WTC11 (cell line): ENCODE measurements at regions not wholly inside any gene's neighbourhood (a gene's known extent, or its start where the extent isn't known, plus 50 kb on each side); places are given as distances from the start of the nearest gene placed in this dataset.
A peak's percentile ranks its signal among the peaks of the same experiment; 100 is the strongest.

ENCODE experiments used
- ATAC-seq: fragments of 200-7000 bp; cut with Tn5 transposase; 2 replicates; pipeline ENCODE4 v1.10.0; 2021; ENCODE audit warnings: mild to moderate bottlenecking, moderate library complexity
- CTCF ChIA-PET: fragments of 300-600 bp; sonication (Branson Sonifier 250); formaldehyde crosslinking; loops from one replicate; lab custom pipeline; 2021; ENCODE audit warnings: antibody characterized with exemption; lab: Charles Lee
- POLR2A ChIA-PET: fragments of 350-600 bp; sonication (Branson Sonifier 250); formaldehyde crosslinking; loops from one replicate; lab custom pipeline; 2021; ENCODE audit warnings: antibody characterized with exemption; lab: Charles Lee
- DNase-seq: peaks from one replicate; pipeline ENCODE4 v3.0.0; 2021; ENCODE audit warnings: low spot score
- H3K27ac Mint-ChIP-seq: 2 replicates; pipeline ENCODE4 v1.8.0; 2021; ENCODE audit warnings: mixed read lengths
- H3K27me3 Mint-ChIP-seq: 2 replicates; pipeline ENCODE4 v1.8.0; 2021; ENCODE audit warnings: low read depth, mild to moderate bottlenecking, moderate library complexity, mixed read lengths
- H3K36me3 Mint-ChIP-seq: 2 replicates; pipeline ENCODE4 v1.8.0; 2021; ENCODE audit warnings: mixed read lengths
- H3K4me1 Mint-ChIP-seq: 2 replicates; pipeline ENCODE4 v1.8.0; 2022; ENCODE audit warnings: mixed read lengths
- H3K4me3 Mint-ChIP-seq: 2 replicates; pipeline ENCODE4 v1.8.0; 2021; ENCODE audit warnings: mild to moderate bottlenecking, moderate library complexity, mixed read lengths
- H3K9me3 Mint-ChIP-seq: 2 replicates; pipeline ENCODE4 v1.8.0; 2021; ENCODE audit warnings: mixed read lengths
- CREB1 ChIP-seq: sonication (generic); formaldehyde crosslinking; IDR thresholded peaks from 2 replicates; pipeline ENCODE4 v1.8.0; 2023; ENCODE audit warnings: mild to moderate bottlenecking, missing genetic modification reagents
- CREM ChIP-seq: sonication (generic); formaldehyde crosslinking; IDR thresholded peaks from 2 replicates; pipeline ENCODE4 v1.8.1; 2022; ENCODE audit warnings: mild to moderate bottlenecking, missing genetic modification reagents, moderate library complexity
- JAZF1 ChIP-seq: fragments of 250-450 bp; sonication (Bioruptor Pico); IDR thresholded peaks from 2 replicates; pipeline ENCODE4 v1.9.0; 2021; ENCODE audit warnings: moderate library complexity, mild to moderate bottlenecking, inconsistent platforms
- KAT7 ChIP-seq: sonication (generic); formaldehyde crosslinking; IDR thresholded peaks from 2 replicates; pipeline ENCODE4 v1.8.1; 2023; ENCODE audit warnings: missing genetic modification reagents, mild to moderate bottlenecking, borderline replicate concordance
- MYBL2 ChIP-seq: sonication (generic); formaldehyde crosslinking; IDR thresholded peaks from 2 replicates; pipeline ENCODE4 v1.8.1; 2023; ENCODE audit warnings: mild to moderate bottlenecking, moderate library complexity, missing genetic modification reagents
- OVOL2 ChIP-seq: fragments of 250-450 bp; sonication (Bioruptor Pico); IDR thresholded peaks from 2 replicates; pipeline ENCODE4 v1.9.0; 2021; ENCODE audit warnings: mild to moderate bottlenecking, borderline replicate concordance
- SMAD4 ChIP-seq: sonication (generic); formaldehyde crosslinking; IDR thresholded peaks from 2 replicates; pipeline ENCODE4 v1.8.0; 2022; ENCODE audit warnings: mild to moderate bottlenecking, missing genetic modification reagents
- SOX15 ChIP-seq: fragments of 250-450 bp; sonication (Bioruptor Pico); IDR thresholded peaks from 2 replicates; pipeline ENCODE4 v1.9.0; 2021; ENCODE audit warnings: mild to moderate bottlenecking
- SP1 ChIP-seq: sonication (generic); formaldehyde crosslinking; conservative IDR thresholded peaks from 2 replicates; pipeline ENCODE4 v1.8.1; 2022; ENCODE audit warnings: missing genetic modification reagents
- TEAD1 ChIP-seq: sonication (generic); formaldehyde crosslinking; IDR thresholded peaks from 2 replicates; pipeline ENCODE4 v1.8.0; 2022; ENCODE audit warnings: mild to moderate bottlenecking, missing genetic modification reagents
- TEAD4 ChIP-seq: sonication (generic); formaldehyde crosslinking; IDR thresholded peaks from 2 replicates; pipeline ENCODE4 v1.8.0; 2022; ENCODE audit warnings: mild to moderate bottlenecking, missing genetic modification reagents
- ZBTB21 ChIP-seq: sonication (generic); formaldehyde crosslinking; IDR thresholded peaks from 2 replicates; pipeline ENCODE4 v1.8.1; 2023; ENCODE audit warnings: mild to moderate bottlenecking, missing genetic modification reagents, borderline replicate concordance
- ZNF396 ChIP-seq: fragments of 250-450 bp; sonication (Bioruptor Pico); IDR thresholded peaks from 2 replicates; pipeline ENCODE4 v1.8.0; 2021; ENCODE audit warnings: mild to moderate bottlenecking, moderate library complexity, borderline replicate concordance
- ZNF416 ChIP-seq: fragments of 250-450 bp; sonication (Bioruptor Pico); IDR thresholded peaks from 2 replicates; pipeline ENCODE4 v1.9.0; 2021; ENCODE audit warnings: mild to moderate bottlenecking, inconsistent platforms
- TF ChIP-seq, protein P1 (sequence below): sonication (generic); formaldehyde crosslinking; IDR thresholded peaks from 2 replicates; pipeline ENCODE4 v1.8.1; 2023; ENCODE audit warnings: mild to moderate bottlenecking, missing genetic modification reagents
- TF ChIP-seq, protein P2 (sequence below): sonication (generic); formaldehyde crosslinking; IDR thresholded peaks from 2 replicates; pipeline ENCODE4 v1.8.1; 2023; ENCODE audit warnings: mild to moderate bottlenecking, missing genetic modification reagents, borderline replicate concordance
- TF ChIP-seq, protein P3 (sequence below): sonication (generic); formaldehyde crosslinking; IDR thresholded peaks from 2 replicates; pipeline ENCODE4 v1.8.1; 2022; ENCODE audit warnings: low read depth, mild to moderate bottlenecking, moderate library complexity, missing genetic modification reagents, borderline replicate concordance
- TF ChIP-seq, protein P4 (sequence below): fragments of 250-450 bp; sonication (Bioruptor Pico); IDR thresholded peaks from 2 replicates; pipeline ENCODE4 v1.8.0; 2021; ENCODE audit warnings: mild to moderate bottlenecking
- TF ChIP-seq, protein P5 (sequence below): sonication (generic); formaldehyde crosslinking; IDR thresholded peaks from 2 replicates; pipeline ENCODE4 v1.8.0; 2022; ENCODE audit warnings: mild to moderate bottlenecking, missing genetic modification reagents

DNA sequence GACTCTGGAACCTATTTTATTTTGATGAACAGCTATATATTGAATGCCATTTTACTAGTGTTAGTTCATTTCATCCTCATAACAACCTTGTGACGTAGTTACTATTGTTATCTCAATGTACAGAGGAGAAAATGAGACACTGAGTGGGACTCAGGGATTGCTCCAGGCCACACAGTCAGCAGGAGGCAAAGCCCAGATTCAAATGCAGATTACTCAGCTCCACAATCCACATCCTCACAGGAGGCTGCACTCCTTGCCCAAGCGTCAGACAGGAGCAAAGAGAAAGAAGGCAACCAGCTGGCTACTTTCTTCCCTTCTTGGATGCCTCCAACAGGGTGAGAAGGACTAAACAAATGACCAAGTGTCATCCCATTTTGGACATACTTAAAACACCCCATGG is 92.0 kb upstream of the CCDC54 start (continued):
- TF ChIP-seq, protein P1, sequence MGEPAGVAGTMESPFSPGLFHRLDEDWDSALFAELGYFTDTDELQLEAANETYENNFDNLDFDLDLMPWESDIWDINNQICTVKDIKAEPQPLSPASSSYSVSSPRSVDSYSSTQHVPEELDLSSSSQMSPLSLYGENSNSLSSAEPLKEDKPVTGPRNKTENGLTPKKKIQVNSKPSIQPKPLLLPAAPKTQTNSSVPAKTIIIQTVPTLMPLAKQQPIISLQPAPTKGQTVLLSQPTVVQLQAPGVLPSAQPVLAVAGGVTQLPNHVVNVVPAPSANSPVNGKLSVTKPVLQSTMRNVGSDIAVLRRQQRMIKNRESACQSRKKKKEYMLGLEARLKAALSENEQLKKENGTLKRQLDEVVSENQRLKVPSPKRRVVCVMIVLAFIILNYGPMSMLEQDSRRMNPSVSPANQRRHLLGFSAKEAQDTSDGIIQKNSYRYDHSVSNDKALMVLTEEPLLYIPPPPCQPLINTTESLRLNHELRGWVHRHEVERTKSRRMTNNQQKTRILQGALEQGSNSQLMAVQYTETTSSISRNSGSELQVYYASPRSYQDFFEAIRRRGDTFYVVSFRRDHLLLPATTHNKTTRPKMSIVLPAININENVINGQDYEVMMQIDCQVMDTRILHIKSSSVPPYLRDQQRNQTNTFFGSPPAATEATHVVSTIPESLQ (CRISPR knock-in tag), result no peak
- TF ChIP-seq, protein P2, sequence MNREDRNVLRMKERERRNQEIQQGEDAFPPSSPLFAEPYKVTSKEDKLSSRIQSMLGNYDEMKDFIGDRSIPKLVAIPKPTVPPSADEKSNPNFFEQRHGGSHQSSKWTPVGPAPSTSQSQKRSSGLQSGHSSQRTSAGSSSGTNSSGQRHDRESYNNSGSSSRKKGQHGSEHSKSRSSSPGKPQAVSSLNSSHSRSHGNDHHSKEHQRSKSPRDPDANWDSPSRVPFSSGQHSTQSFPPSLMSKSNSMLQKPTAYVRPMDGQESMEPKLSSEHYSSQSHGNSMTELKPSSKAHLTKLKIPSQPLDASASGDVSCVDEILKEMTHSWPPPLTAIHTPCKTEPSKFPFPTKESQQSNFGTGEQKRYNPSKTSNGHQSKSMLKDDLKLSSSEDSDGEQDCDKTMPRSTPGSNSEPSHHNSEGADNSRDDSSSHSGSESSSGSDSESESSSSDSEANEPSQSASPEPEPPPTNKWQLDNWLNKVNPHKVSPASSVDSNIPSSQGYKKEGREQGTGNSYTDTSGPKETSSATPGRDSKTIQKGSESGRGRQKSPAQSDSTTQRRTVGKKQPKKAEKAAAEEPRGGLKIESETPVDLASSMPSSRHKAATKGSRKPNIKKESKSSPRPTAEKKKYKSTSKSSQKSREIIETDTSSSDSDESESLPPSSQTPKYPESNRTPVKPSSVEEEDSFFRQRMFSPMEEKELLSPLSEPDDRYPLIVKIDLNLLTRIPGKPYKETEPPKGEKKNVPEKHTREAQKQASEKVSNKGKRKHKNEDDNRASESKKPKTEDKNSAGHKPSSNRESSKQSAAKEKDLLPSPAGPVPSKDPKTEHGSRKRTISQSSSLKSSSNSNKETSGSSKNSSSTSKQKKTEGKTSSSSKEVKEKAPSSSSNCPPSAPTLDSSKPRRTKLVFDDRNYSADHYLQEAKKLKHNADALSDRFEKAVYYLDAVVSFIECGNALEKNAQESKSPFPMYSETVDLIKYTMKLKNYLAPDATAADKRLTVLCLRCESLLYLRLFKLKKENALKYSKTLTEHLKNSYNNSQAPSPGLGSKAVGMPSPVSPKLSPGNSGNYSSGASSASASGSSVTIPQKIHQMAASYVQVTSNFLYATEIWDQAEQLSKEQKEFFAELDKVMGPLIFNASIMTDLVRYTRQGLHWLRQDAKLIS (CRISPR knock-in tag), result peak; percentile 55; the same call in 1 of the 2 replicates
- TF ChIP-seq, all 79 proteins: peak for 6

DNA sequence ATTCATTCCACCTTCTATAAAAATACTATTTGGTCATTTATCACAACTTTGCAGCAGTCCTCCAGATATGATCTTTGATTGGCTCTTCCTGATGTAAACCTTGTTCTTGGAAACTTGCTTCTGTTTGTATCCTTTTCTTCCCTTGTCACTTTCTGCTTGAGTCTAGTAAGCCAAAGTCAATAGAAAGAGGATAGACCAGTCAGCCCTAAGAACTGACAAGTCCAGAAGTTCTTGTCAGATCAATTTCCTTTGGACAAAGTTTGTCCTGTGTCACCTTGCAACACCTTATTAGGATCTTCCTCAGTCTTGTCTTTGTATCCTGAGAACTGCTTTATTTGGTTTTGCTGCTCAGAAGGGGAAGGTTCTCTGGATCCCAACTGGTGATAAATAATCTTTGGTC is 87.9 kb upstream of the CCDC54 start:
- H3K27me3 Mint-ChIP-seq, result no peaks in the 10 kb centered on the region; the same call in 1 of the 2 replicates
- CTCF ChIA-PET, result no interaction called here
- no peak for TF ChIP-seq SMAD4 (CRISPR knock-in tag)
- TF ChIP-seq, all 79 proteins: peak for 0
- H3K27ac Mint-ChIP-seq, result no peak overlapping the region
- DNase-seq (no peak), ATAC-seq (no peak)
- H3K9me3 Mint-ChIP-seq, result peaks cover 19% of the 10 kb centered on the region
- POLR2A ChIA-PET, result no interaction called here
- H3K4me3 Mint-ChIP-seq, result no peak overlapping the region
- peaks cover 10% of the 10 kb centered on the region for H3K36me3 Mint-ChIP-seq
- peaks cover 24% of the 10 kb centered on the region for H3K4me1 Mint-ChIP-seq

DNA sequence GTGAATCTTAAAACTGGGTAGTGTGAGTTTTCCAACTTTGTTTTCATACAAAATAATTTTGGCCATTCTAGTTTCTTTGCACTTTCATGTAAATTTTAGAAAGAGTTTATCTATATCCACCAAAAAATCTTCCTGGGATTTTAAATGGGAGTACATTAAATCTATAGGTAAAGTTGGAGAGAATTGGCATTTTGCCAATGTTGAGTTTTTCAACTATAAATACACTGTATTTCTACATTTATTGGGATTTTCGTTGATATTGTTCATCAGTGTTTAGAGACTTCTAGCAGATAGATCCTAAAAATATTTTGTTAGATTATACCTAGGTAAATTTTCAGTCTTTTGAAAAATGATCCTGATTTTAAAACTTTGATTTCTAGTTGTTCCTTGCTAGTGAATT is 83.1 kb upstream of the CCDC54 start:
- TF ChIP-seq ZNF416 (CRISPR knock-in tag) (no peak), TEAD4 (no peak), SMAD4 (CRISPR knock-in tag) (no peak), SP1 (CRISPR knock-in tag) (no peak), MYBL2 (CRISPR knock-in tag) (no peak), OVOL2 (CRISPR knock-in tag) (no peak), TEAD1 (no peak), ZBTB21 (CRISPR knock-in tag) (no peak), ZNF396 (CRISPR knock-in tag) (no peak), JAZF1 (CRISPR knock-in tag) (no peak)
- Mint-ChIP-seq H3K27me3 (no peaks in the 10 kb centered on the region), H3K4me1 (peaks cover 4% of the 10 kb centered on the region; the same call in 1 of the 2 replicates), H3K27ac (no peak overlapping the region), H3K36me3 (peaks cover 18% of the 10 kb centered on the region), H3K4me3 (no peak overlapping the region), H3K9me3 (peaks cover 35% of the 10 kb centered on the region)
- ATAC-seq, result no peak
- ChIA-PET CTCF (no interaction called here), POLR2A (no interaction called here)
- no peak for DNase-seq

DNA sequence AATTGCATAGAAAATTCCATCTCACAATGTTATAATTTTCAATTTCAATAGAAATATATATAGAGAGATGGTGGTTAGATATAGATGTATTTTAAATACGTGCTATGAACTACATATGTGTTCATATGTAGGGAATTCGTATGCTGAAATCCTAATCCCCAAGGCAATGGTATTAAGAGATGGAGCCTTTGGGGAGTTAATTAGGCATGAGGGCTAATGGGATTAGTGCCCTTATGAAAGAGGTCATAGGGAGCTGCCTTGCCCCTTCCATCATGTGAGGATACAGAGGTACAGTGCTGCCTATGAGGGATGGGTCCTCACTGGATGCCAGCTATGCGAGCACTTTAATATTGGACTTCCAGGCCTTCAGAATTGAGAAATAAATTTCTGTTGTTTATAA is 79.6 kb upstream of the CCDC54 start:
- POLR2A ChIA-PET, result interaction anchor here (0.5 kb wide), 1 partner anchor 344 kb away, joined by 6 read pairs; no protein-coding TSS in a partner anchor

More for the DNA sequence above, 79.6 kb upstream of the CCDC54 start:
- Mint-ChIP-seq H3K27me3 (no peaks in the 10 kb centered on the region), H3K27ac (no peak overlapping the region), H3K4me1 (peaks cover 5% of the 10 kb centered on the region), H3K4me3 (no peak overlapping the region), H3K9me3 (peaks cover 21% of the 10 kb centered on the region), H3K36me3 (peaks cover 8% of the 10 kb centered on the region; the same call in 1 of the 2 replicates)
- TF ChIP-seq ZNF396 (CRISPR knock-in tag) (no peak), CREM (CRISPR knock-in tag) (no peak), KAT7 (CRISPR knock-in tag) (no peak), CREB1 (CRISPR knock-in tag) (no peak), SOX15 (no peak), SMAD4 (CRISPR knock-in tag) (no peak)
- TF ChIP-seq, protein P3, sequence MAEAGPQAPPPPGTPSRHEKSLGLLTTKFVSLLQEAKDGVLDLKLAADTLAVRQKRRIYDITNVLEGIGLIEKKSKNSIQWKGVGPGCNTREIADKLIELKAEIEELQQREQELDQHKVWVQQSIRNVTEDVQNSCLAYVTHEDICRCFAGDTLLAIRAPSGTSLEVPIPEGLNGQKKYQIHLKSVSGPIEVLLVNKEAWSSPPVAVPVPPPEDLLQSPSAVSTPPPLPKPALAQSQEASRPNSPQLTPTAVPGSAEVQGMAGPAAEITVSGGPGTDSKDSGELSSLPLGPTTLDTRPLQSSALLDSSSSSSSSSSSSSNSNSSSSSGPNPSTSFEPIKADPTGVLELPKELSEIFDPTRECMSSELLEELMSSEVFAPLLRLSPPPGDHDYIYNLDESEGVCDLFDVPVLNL, result no peak
- TF ChIP-seq, protein P4, sequence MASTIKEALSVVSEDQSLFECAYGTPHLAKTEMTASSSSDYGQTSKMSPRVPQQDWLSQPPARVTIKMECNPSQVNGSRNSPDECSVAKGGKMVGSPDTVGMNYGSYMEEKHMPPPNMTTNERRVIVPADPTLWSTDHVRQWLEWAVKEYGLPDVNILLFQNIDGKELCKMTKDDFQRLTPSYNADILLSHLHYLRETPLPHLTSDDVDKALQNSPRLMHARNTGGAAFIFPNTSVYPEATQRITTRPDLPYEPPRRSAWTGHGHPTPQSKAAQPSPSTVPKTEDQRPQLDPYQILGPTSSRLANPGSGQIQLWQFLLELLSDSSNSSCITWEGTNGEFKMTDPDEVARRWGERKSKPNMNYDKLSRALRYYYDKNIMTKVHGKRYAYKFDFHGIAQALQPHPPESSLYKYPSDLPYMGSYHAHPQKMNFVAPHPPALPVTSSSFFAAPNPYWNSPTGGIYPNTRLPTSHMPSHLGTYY, result no peak
- TF ChIP-seq, protein P5, sequence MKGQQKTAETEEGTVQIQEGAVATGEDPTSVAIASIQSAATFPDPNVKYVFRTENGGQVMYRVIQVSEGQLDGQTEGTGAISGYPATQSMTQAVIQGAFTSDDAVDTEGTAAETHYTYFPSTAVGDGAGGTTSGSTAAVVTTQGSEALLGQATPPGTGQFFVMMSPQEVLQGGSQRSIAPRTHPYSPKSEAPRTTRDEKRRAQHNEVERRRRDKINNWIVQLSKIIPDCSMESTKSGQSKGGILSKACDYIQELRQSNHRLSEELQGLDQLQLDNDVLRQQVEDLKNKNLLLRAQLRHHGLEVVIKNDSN (CRISPR knock-in tag), result no peak
- DNase-seq, result no peak
- CTCF ChIA-PET, result no interaction called here
- ATAC-seq, result no peak
